Esophagus muscularis mucosa (tissue), 4 donors: ENCODE measurements at regions not wholly inside any gene's neighbourhood (a gene's known extent, or its start where the extent isn't known, plus 50 kb on each side); places are given as distances from the start of the nearest gene placed in this dataset.

ENCODE experiments used
- CTCF ChIP-seq, 3 experiments: fragments of 200-600 bp in 2 of 3; fragments of 450-650 bp in 1 of 3; sonication (generic) in 2 of 3; IDR thresholded peaks; one replicate each; pipeline ENCODE4 v1.5.1; 2017 to 2019; ENCODE audit warnings: antibody characterized with exemption in 3 of 3, mild to moderate bottlenecking in 2 of 3, moderate library complexity in 1 of 3
- EP300 ChIP-seq: sonication (generic); formaldehyde crosslinking; IDR thresholded peaks from one replicate; pipeline ENCODE4 v1.6.1; 2017; ENCODE audit warnings: antibody characterized with exemption
- POLR2A ChIP-seq: fragments of 450-650 bp; IDR thresholded peaks from one replicate; pipeline ENCODE4 v1.6.1; 2017; ENCODE audit warnings: antibody characterized with exemption, moderate library complexity, mild to moderate bottlenecking, low read depth

DNA sequence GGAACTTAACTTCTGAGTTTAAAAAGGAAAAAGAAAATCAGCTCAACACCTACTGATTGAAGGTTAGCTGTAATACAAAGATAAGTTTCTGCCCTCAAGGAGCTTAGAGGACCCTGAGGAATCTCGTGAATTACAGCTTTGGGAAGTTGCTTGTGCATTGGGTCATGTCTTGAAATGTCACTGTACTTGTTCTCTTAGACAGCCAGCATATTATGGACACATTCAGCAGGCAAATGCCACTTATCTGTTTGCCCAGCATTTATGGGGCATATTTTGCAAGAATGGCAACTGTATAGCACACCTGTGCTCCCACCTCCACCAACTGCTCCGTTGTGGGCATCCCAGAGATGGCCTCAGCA lies 263.6 kb upstream of the CRY1 start:
- TF ChIP-seq CTCF (IDR thresholded peaks at IDR 0.05): no peak
- TF ChIP-seq POLR2A: no peak
- no peak for TF ChIP-seq EP300
